Smooth muscle cell of the brain vasculature (primary cell): ENCODE measurements at regions not wholly inside any gene's neighbourhood (a gene's known extent, or its start where the extent isn't known, plus 50 kb on each side); places are given as distances from the start of the nearest gene placed in this dataset.

Source experiments
- DNase-seq: peaks from one replicate; pipeline ENCODE4 v3.0.0-alpha.2; 2012; ENCODE audit warnings: low read depth, low spot score

GRCh38 chr5:71864730-71865601 is 145.9 kb downstream of the CARTPT start:
- DNase-seq = no peak

GRCh38 chr5:71865665-71866320 is 146.7 kb downstream of the CARTPT start:
- no peak for DNase-seq

- no peak for DNase-seq
These were observed 153.3 kb downstream of the CARTPT start for GRCh38 chr5:71872311-71872864.

GRCh38 chr5:71873191-71873591 is 154.1 kb downstream of the CARTPT start:
- no peak for DNase-seq

GRCh38 chr5:71874521-71874920 is 155.4 kb downstream of the CARTPT start:
- DNase-seq = no peak

- no peak for DNase-seq
These were observed 158.4 kb downstream of the CARTPT start for GRCh38 chr5:71877511-71877910.

GRCh38 chr5:71880536-71880935 is 161.5 kb downstream of the CARTPT start:
- DNase-seq = no peak

- peak; percentile 15 for DNase-seq
These were observed 164.0 kb downstream of the CARTPT start for GRCh38 chr5:71882826-71883741.

GRCh38 chr5:71883742-71884103 is 164.6 kb downstream of the CARTPT start:
- peak; percentile 15 for DNase-seq

- no peak for DNase-seq
These were observed 165.9 kb downstream of the CARTPT start for GRCh38 chr5:71884926-71885325.

GRCh38 chr5:71886406-71886805 is 167.3 kb downstream of the CARTPT start:
- no peak for DNase-seq

- DNase-seq = peak; percentile 35
These were observed 168.6 kb downstream of the CARTPT start for GRCh38 chr5:71887680-71888079.

- no peak for DNase-seq
These were observed 172.3 kb downstream of the CARTPT start for GRCh38 chr5:71891406-71891805.

GRCh38 chr5:71891856-71892255 is 172.8 kb downstream of the CARTPT start:
- DNase-seq = no peak

GRCh38 chr5:71892641-71893365 is 173.7 kb downstream of the CARTPT start:
- no peak for DNase-seq

- no peak for DNase-seq
These were observed 174.4 kb downstream of the CARTPT start for GRCh38 chr5:71893451-71893850.

GRCh38 chr5:71894091-71894490 is 175.0 kb downstream of the CARTPT start:
- DNase-seq = no peak

- no peak for DNase-seq
These were observed 176.5 kb downstream of the CARTPT start for GRCh38 chr5:71895546-71895945.

- no peak for DNase-seq
These were observed 180.8 kb downstream of the CARTPT start for GRCh38 chr5:71899865-71900342.

- DNase-seq = no peak
These were observed 184.7 kb downstream of the CARTPT start for GRCh38 chr5:71903808-71904207.

GRCh38 chr5:71904852-71905251 is 185.8 kb downstream of the CARTPT start:
- no peak for DNase-seq
